ENCODE measurements at regions not wholly inside any gene's neighbourhood (a gene's known extent, or its start where the extent isn't known, plus 50 kb on each side); places are given as distances from the start of the nearest gene placed in this dataset.

DNA sequence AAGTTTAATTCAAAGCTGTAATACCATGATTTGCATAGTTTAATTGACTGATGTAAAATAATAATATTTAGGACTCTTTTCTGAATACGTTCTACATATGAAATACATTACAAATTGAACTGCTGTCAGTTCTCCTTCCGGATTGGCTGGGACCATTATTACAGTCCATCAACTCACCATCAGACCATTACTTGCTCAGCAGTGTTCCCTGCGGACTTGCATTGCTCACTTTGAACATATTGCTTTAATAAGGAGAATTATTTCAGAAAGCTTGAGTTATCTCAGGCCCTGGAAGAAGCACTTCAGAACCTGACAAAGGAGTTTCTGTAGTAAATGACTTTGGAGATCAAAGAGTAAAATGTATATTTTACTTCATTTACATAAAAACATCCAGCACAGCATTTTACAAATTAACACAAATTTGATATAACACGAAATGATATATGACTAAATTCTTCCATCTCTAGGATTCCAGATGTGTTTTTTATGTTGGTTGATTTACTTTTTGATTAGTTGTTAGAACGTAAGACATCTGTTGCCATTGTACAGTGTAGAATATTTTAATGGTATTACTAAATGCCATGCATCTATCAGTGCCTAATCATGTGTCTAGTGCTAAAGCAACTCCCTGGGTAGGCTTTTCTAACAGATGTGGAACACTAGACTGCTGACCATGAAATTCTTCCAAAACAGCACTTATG, 418.5 kb upstream of the SEMA3A start:
- ATAC-seq: no peak
- no peaks in the 10 kb centered on the region for H3K9me3 ChIP-seq
- no peaks in the 10 kb centered on the region for H3K4me1 ChIP-seq (ENCODE audit: low read depth)
- no peaks in the 10 kb centered on the region for H3K36me3 ChIP-seq (ENCODE audit: low read depth)
- no peak overlapping the region for H3K4me3 ChIP-seq
- intact Hi-C loops (cut with DNase I, micrococcal nuclease): no loop called here
- no peak for DNase-seq
- no peak for TF ChIP-seq CTCF (IDR thresholded peaks at IDR 0.05)

DNA sequence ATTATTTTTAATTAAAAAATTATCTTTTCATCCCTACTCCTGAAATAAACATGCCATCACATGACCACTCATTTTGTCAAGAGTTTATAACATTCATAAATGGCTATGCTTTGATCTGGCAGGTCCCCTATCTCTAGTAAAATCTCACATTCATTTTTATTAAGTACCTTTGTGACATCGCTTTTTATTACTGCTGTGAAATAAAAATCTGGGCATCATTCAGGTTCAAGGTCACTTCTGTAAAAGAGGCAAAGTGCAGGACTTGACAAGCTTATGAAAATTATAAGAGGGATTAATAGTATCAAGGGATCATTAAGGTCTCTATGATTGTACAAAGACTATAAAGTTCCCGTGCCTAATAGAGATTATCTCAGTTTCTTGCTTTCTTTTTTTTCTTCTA, 416.8 kb upstream of the SEMA3A start:
- ATAC-seq (no peak), DNase-seq (no peak)
- Histone ChIP-seq H3K36me3 (ENCODE audit: low read depth) (no peaks in the 10 kb centered on the region), H3K4me1 (ENCODE audit: low read depth) (no peaks in the 10 kb centered on the region), H3K4me3 (no peak overlapping the region), H3K9me3 (no peaks in the 10 kb centered on the region)
- no peak for TF ChIP-seq CTCF (IDR thresholded peaks at IDR 0.05)
- intact Hi-C loops (cut with DNase I, micrococcal nuclease): no loop called here

DNA sequence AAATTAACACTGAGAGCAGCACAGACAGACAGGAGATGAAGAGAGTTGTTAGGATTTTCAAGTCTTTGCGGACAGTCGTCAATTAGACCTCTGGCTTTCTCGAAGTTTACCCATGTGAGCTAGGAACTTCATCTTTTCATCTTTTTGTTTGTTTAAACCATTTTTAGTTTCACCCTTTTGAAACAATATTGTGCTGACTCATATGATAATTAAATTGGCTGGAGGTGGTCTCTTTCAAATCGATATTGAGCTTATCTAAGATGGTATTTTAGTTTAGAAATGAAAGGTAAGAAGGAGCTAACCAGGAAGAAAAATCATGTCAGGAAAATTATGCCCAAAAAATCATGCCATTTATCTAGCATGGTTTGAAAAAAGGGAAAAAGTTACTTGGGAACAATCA, 415.8 kb upstream of the SEMA3A start:
- no peak for DNase-seq
- ATAC-seq: no peak
- H3K9me3 ChIP-seq: no peaks in the 10 kb centered on the region
- intact Hi-C loops (cut with DNase I, micrococcal nuclease): no loop called here
- H3K36me3 ChIP-seq (ENCODE audit: low read depth): no peaks in the 10 kb centered on the region
- H3K4me1 ChIP-seq (ENCODE audit: low read depth): no peaks in the 10 kb centered on the region
- no peak overlapping the region for H3K4me3 ChIP-seq
- TF ChIP-seq CTCF (IDR thresholded peaks at IDR 0.05): no peak

DNA sequence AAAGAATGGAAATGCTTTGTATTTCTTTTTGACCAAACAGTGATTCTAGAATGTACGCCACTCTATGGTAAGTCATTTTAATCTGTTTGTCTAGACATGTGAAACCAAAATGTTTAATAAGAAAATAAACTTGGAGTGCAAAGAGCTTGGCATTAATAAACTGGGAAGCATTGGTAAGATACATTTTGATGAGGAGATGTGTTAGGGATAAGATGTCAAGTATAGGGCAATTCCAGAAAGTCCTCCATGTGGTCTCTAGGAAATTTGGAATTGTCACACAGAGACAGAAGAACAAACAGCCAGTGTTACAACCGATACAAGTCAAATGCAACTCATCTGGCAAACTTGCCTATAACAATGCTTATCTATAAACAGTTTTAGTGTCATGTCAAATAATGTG, 410.7 kb upstream of the SEMA3A start:
- H3K9me3 ChIP-seq: no peaks in the 10 kb centered on the region
- H3K36me3 ChIP-seq (ENCODE audit: low read depth): no peaks in the 10 kb centered on the region
- no peak for ATAC-seq
- TF ChIP-seq CTCF (IDR thresholded peaks at IDR 0.05): no peak
- intact Hi-C loops (cut with DNase I, micrococcal nuclease): no loop called here
- DNase-seq: no peak
- H3K4me1 ChIP-seq (ENCODE audit: low read depth): no peaks in the 10 kb centered on the region
- H3K4me3 ChIP-seq: no peak overlapping the region

DNA sequence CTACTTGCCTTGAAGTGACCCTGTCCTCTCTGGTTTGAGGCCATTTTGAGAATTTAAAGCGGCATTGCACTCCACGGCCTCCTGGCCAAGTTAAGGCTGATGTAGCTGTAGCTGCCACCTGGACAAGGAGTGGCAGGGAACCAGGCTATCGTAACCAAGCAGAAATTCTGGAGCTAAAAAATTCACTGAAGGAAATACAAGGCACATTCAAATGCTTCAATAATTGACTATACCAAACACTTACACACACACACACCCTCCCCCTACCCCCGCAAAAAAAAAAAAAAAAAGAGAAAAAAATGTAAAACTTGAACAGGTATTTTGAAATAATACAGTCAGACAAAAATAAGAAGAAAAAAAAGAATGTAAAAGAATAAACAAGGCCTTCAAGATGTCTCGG, 409.0 kb upstream of the SEMA3A start:
- DNase-seq (no peak), ATAC-seq (no peak)
- H3K36me3 ChIP-seq (ENCODE audit: low read depth): no peaks in the 10 kb centered on the region
- no peak for TF ChIP-seq CTCF (IDR thresholded peaks at IDR 0.05)
- no peaks in the 10 kb centered on the region for H3K9me3 ChIP-seq
- H3K4me3 ChIP-seq: no peak overlapping the region
- intact Hi-C loops (cut with DNase I, micrococcal nuclease): no loop called here
- no peaks in the 10 kb centered on the region for H3K4me1 ChIP-seq (ENCODE audit: low read depth)

- H3K9me3 ChIP-seq: no peaks in the 10 kb centered on the region
- no peak for TF ChIP-seq CTCF (IDR thresholded peaks at IDR 0.05)
- H3K4me3 ChIP-seq: no peak overlapping the region
- no peak for ATAC-seq
- H3K36me3 ChIP-seq (ENCODE audit: low read depth): no peaks in the 10 kb centered on the region
- no peak for DNase-seq
- H3K4me1 ChIP-seq (ENCODE audit: low read depth): no peaks in the 10 kb centered on the region
- intact Hi-C loops (cut with DNase I, micrococcal nuclease): no loop called here
These were observed 400.4 kb upstream of the SEMA3A start for GRCh38 chr7:84595026-84595425.

Measured in mucosa of descending colon (tissue), 3 donors.